ENCODE measurements at regions not wholly inside any gene's neighbourhood (a gene's known extent, or its start where the extent isn't known, plus 50 kb on each side); places are given as distances from the start of the nearest gene placed in this dataset.

DNA sequence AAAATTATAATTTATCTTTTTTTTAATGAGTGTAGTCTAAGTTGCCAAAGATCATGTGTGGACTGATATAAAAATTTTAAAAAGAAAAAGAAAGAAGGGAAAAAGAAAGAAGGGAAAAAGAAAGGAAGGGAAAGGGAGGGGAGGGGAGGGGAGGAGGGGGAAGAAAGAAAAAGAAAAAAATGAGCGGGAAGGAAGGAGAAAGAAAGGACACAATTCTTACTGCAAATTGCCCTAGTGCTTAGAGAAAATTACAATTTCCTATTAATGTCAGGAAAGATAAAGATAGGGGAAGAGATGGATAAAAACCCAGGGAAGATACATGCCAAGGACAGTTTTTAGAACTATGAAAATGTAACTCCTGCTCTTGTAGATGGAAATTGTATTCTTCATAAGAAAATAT lies 789.7 kb upstream of the GRAMD2B start:
- no peak for TF ChIP-seq GATA2 (IDR thresholded peaks at IDR 0.05; ENCODE audit: low read depth, low read length)
- no peak for TF ChIP-seq GATA3 (IDR thresholded peaks at IDR 0.05; ENCODE audit: low read depth, low read length)

Data from SH-SY5Y (cell line).